ENCODE measurements at regions not wholly inside any gene's neighbourhood (a gene's known extent, or its start where the extent isn't known, plus 50 kb on each side); places are given as distances from the start of the nearest gene placed in this dataset.

- intact Hi-C loops (cut with DNase I; ENCODE audit: low total_unique reads) = no loop called here
- no peaks in the 10 kb centered on the region for H3K4me1 ChIP-seq
These were observed 134.1 kb upstream of the SLC10A2 start for GRCh38 chr13:103200118-103200885.

GRCh38 chr13:103199380-103200088 is 133.3 kb upstream of the SLC10A2 start:
- intact Hi-C loops (cut with DNase I; ENCODE audit: low total_unique reads) = no loop called here
- H3K36me3 ChIP-seq = no peaks in the 10 kb centered on the region
- H3K4me1 ChIP-seq = no peaks in the 10 kb centered on the region
- H3K4me3 ChIP-seq = no peak overlapping the region
- no peaks in the 10 kb centered on the region for H3K27me3 ChIP-seq
- TF ChIP-seq CTCF (IDR thresholded peaks at IDR 0.05) = no peak
- no peak overlapping the region for H3K27ac ChIP-seq
- DNase-seq = no peak
- no peaks in the 10 kb centered on the region for H3K9me3 ChIP-seq

More at GRCh38 chr13:103200118-103200885, 134.1 kb upstream of the SLC10A2 start:
- no peaks in the 10 kb centered on the region for H3K27me3 ChIP-seq
- H3K4me3 ChIP-seq = no peak overlapping the region
- no peaks in the 10 kb centered on the region for H3K36me3 ChIP-seq
- no peak for DNase-seq
- H3K9me3 ChIP-seq = no peaks in the 10 kb centered on the region
- no peak overlapping the region for H3K27ac ChIP-seq
- TF ChIP-seq CTCF (IDR thresholded peaks at IDR 0.05) (no peak), POLR2A (IDR thresholded peaks at IDR 0.05) (no peak)

- no peak overlapping the region for H3K27ac ChIP-seq
- TF ChIP-seq CTCF (IDR thresholded peaks at IDR 0.05) (no peak), POLR2A (IDR thresholded peaks at IDR 0.05) (no peak)
- no peaks in the 10 kb centered on the region for H3K9me3 ChIP-seq
- no peak for DNase-seq
- intact Hi-C loops (cut with DNase I; ENCODE audit: low total_unique reads) = no loop called here
- H3K4me1 ChIP-seq = no peaks in the 10 kb centered on the region
- no peak overlapping the region for H3K4me3 ChIP-seq
- H3K27me3 ChIP-seq = no peaks in the 10 kb centered on the region
- H3K36me3 ChIP-seq = no peaks in the 10 kb centered on the region
These were observed 130.1 kb upstream of the SLC10A2 start for GRCh38 chr13:103196356-103196755.

- intact Hi-C loops (cut with DNase I; ENCODE audit: low total_unique reads) = no loop called here
- Histone ChIP-seq H3K36me3 (no peaks in the 10 kb centered on the region), H3K27me3 (no peaks in the 10 kb centered on the region), H3K4me1 (no peaks in the 10 kb centered on the region), H3K4me3 (no peak overlapping the region), H3K9me3 (no peaks in the 10 kb centered on the region), H3K27ac (no peak overlapping the region)
- no peak for TF ChIP-seq CTCF (IDR thresholded peaks at IDR 0.05)
- TF ChIP-seq POLR2A (IDR thresholded peaks at IDR 0.05) = no peak
- no peak for DNase-seq
These were observed 129.5 kb upstream of the SLC10A2 start for GRCh38 chr13:103195762-103196161.

GRCh38 chr13:103194871-103195270 is 128.7 kb upstream of the SLC10A2 start:
- no peaks in the 10 kb centered on the region for H3K9me3 ChIP-seq

More at GRCh38 chr13:103194871-103195270, 128.7 kb upstream of the SLC10A2 start:
- DNase-seq = no peak
- TF ChIP-seq CTCF (IDR thresholded peaks at IDR 0.05) = no peak
- TF ChIP-seq POLR2A (IDR thresholded peaks at IDR 0.05) = no peak
- Histone ChIP-seq H3K36me3 (no peaks in the 10 kb centered on the region), H3K27me3 (no peaks in the 10 kb centered on the region), H3K27ac (no peak overlapping the region), H3K4me1 (no peaks in the 10 kb centered on the region), H3K4me3 (no peak overlapping the region)
- intact Hi-C loops (cut with DNase I; ENCODE audit: low total_unique reads) = no loop called here
